Gastroesophageal sphincter (tissue), 3 donors: ENCODE measurements at regions not wholly inside any gene's neighbourhood (a gene's known extent, or its start where the extent isn't known, plus 50 kb on each side); places are given as distances from the start of the nearest gene placed in this dataset.

Experiments
- POLR2A ChIP-seq, 2 donors: fragments of 450-650 bp; IDR thresholded peaks; one replicate each; pipeline ENCODE4 v1.6.1; 2017; ENCODE audit warnings: antibody characterized with exemption in 2 of 2, mild to moderate bottlenecking in 2 of 2, moderate library complexity in 1 of 2
- POLR2AphosphoS5 ChIP-seq: sonication (generic); formaldehyde crosslinking; IDR thresholded peaks from one replicate; pipeline ENCODE4 v1.6.1; 2017; ENCODE audit warnings: antibody characterized with exemption
- TF ChIP-seq, protein P1 (sequence below), 4 experiments: fragments of 200-600 bp in 2 of 4; fragments of 450-650 bp in 2 of 4; sonication (generic) in 1 of 4; IDR thresholded peaks; one replicate each; pipeline ENCODE4 v1.5.1; 2017 to 2019; ENCODE audit warnings: antibody characterized with exemption in 4 of 4, mild to moderate bottlenecking in 2 of 4, moderate library complexity in 2 of 4

DNA sequence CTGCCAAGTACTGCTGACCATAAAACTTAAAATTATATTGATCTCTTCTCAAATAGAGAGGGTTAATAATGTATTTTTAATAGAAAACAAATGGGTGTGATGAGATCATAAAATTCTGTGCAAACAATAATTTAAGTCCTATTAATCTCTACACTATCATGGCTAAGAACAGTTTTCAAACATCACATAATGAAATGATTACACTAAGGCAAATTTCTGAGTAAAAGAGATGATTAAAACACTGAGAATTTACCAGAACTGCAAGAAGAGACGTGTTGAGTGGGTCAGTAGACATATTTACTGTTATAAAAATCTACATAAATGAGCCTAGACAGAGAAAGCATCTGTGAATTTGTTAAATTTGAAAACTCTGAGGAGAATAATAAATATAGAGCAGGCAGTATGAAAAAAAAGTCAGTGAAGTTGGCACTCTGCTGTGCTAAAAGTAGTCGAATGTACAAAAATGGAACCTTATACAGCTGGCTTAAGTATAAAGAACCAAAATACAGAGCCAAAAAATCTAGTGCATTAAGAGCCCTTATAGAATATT, 302.6 kb upstream of the MANEA start:
- TF ChIP-seq, protein P1, sequence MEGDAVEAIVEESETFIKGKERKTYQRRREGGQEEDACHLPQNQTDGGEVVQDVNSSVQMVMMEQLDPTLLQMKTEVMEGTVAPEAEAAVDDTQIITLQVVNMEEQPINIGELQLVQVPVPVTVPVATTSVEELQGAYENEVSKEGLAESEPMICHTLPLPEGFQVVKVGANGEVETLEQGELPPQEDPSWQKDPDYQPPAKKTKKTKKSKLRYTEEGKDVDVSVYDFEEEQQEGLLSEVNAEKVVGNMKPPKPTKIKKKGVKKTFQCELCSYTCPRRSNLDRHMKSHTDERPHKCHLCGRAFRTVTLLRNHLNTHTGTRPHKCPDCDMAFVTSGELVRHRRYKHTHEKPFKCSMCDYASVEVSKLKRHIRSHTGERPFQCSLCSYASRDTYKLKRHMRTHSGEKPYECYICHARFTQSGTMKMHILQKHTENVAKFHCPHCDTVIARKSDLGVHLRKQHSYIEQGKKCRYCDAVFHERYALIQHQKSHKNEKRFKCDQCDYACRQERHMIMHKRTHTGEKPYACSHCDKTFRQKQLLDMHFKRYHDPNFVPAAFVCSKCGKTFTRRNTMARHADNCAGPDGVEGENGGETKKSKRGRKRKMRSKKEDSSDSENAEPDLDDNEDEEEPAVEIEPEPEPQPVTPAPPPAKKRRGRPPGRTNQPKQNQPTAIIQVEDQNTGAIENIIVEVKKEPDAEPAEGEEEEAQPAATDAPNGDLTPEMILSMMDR (IDR thresholded peaks at IDR 0.05): no peak
- TF ChIP-seq POLR2AphosphoS5 (no peak), POLR2A (IDR thresholded peaks at IDR 0.05) (no peak)
